Sigmoid colon (tissue), 6 donors: ENCODE measurements at regions not wholly inside any gene's neighbourhood (a gene's known extent, or its start where the extent isn't known, plus 50 kb on each side); places are given as distances from the start of the nearest gene placed in this dataset.

ENCODE experiments used
- DNase-seq: peaks from one replicate; pipeline ENCODE4 v3.0.0-alpha.2; 2019
- H3K27ac ChIP-seq, 4 donors: fragments of 200-600 bp; sonication (generic); one replicate each; pipeline ENCODE4 v1.5.1; 2016 to 2019; ENCODE audit warnings: mild to moderate bottlenecking in 1 of 4
- H3K27me3 ChIP-seq, 3 donors: fragments of 200-600 bp; sonication (generic); one replicate each; pipeline ENCODE4 v1.5.1; 2019; ENCODE audit warnings: mild to moderate bottlenecking in 1 of 3
- H3K36me3 ChIP-seq, 4 donors: fragments of 200-600 bp; sonication (generic); one replicate each; pipeline ENCODE4 v1.5.1; 2016 to 2019
- H3K4me1 ChIP-seq, 4 donors: fragments of 200-600 bp; sonication (generic); one replicate each; pipeline ENCODE4 v1.5.1; 2017 to 2019
- H3K4me3 ChIP-seq, 4 donors: fragments of 200-600 bp; sonication (generic); one replicate each; pipeline ENCODE4 v1.5.1; 2017 to 2019; ENCODE audit warnings: mild to moderate bottlenecking in 2 of 4, moderate library complexity in 1 of 4
- H3K9me3 ChIP-seq, 4 donors: fragments of 200-600 bp in 3 of 4; sonication (generic) in 3 of 4; one replicate each; pipeline versions ENCODE4 v1.5.1 to v1.6.1; 2013 to 2019
- EP300 ChIP-seq, 4 donors: sonication (generic); formaldehyde crosslinking; IDR thresholded peaks; one replicate each; pipeline ENCODE4 v1.6.1; 2017; ENCODE audit warnings: antibody characterized with exemption in 4 of 4
- POLR2A ChIP-seq, 2 donors: fragments of 450-650 bp; IDR thresholded peaks; one replicate each; pipeline ENCODE4 v1.6.1; 2016; ENCODE audit warnings: antibody characterized with exemption in 2 of 2, mild to moderate bottlenecking in 2 of 2, moderate library complexity in 2 of 2
- POLR2AphosphoS5 ChIP-seq, 4 donors: sonication (generic); formaldehyde crosslinking; IDR thresholded peaks; one replicate each; pipeline ENCODE4 v1.6.1; 2017; ENCODE audit warnings: antibody characterized with exemption in 4 of 4
- WGBS, 2 donors: extraction: QIAGEN DNeasy Blood & Tissue Kit; methylation state at CpG; one replicate each; pipeline ENCODE4 v1.1.7; 2013; 5-methylcytosine and 5-hydroxymethylcytosine counted together
- intact Hi-C: fragments of 100-400 bp; cut with DNase I; formaldehyde crosslinking; loops from one replicate; pipeline ENCODE4 v1.15.1; 2023
- TF ChIP-seq, protein P1 (sequence below), 4 experiments: fragments of 450-650 bp in 3 of 4; fragments of 200-600 bp in 1 of 4; IDR thresholded peaks; one replicate each; pipeline ENCODE4 v1.5.1; 2016 to 2019; ENCODE audit warnings: antibody characterized with exemption in 4 of 4, mild to moderate bottlenecking in 3 of 4, moderate library complexity in 2 of 4
- donor health status: healthy with polysubstance abuse.
- donor health status: healthy.

DNA sequence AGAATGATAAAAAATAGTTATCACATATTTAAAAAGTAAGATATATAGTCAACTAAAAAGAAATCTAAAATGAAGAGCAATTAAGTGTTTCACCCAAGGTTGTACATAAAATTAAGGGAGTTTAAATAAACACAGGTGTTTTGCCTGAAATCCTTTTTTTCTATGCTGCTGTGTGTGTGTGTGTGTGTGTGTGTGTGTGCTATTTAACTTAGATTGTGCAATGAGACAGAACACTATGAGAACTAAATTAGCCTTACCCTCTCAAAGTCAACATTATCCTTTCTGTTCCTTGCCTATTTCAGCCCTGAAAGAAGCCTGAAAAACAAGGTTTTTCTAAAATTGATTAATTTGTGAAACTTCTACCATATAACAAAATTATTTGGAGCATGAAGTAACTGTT lies 516.2 kb downstream of the ELAVL2 start:
- Histone ChIP-seq H3K36me3 (no peaks in the 10 kb centered on the region), H3K9me3 (no peaks in the 10 kb centered on the region), H3K27me3 (no peaks in the 10 kb centered on the region), H3K4me3 (no peak overlapping the region), H3K4me1 (no peaks in the 10 kb centered on the region), H3K27ac (no peak overlapping the region)
- intact Hi-C loops: no loop called here
- TF ChIP-seq POLR2A (IDR thresholded peaks at IDR 0.05): no peak
- TF ChIP-seq EP300 (IDR thresholded peaks at IDR 0.05): no peak
- TF ChIP-seq POLR2AphosphoS5 (IDR thresholded peaks at IDR 0.05): no peak
- TF ChIP-seq, protein P1, sequence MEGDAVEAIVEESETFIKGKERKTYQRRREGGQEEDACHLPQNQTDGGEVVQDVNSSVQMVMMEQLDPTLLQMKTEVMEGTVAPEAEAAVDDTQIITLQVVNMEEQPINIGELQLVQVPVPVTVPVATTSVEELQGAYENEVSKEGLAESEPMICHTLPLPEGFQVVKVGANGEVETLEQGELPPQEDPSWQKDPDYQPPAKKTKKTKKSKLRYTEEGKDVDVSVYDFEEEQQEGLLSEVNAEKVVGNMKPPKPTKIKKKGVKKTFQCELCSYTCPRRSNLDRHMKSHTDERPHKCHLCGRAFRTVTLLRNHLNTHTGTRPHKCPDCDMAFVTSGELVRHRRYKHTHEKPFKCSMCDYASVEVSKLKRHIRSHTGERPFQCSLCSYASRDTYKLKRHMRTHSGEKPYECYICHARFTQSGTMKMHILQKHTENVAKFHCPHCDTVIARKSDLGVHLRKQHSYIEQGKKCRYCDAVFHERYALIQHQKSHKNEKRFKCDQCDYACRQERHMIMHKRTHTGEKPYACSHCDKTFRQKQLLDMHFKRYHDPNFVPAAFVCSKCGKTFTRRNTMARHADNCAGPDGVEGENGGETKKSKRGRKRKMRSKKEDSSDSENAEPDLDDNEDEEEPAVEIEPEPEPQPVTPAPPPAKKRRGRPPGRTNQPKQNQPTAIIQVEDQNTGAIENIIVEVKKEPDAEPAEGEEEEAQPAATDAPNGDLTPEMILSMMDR (IDR thresholded peaks at IDR 0.05): no peak
- DNase-seq: no peak

DNA sequence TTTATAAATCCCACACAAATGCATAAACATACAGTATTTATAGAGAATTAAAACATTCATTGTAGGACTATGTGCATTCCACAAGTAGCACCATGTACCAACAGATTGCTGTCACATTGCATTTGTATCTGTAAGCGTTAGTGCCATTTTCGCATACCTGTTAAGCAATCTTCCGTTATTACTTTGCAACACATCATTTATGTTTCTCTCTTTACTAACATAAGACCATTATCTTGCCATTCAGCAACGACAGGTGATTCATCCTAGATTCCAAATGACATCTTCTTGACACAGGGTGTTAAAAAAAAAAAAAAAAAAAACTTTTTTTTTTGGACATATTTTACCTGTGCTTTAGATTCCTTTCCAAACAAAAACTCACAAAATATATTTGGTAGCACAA lies 511.8 kb downstream of the ELAVL2 start:
- no peak for TF ChIP-seq EP300 (IDR thresholded peaks at IDR 0.05)
- no peak for TF ChIP-seq POLR2AphosphoS5 (IDR thresholded peaks at IDR 0.05)
- TF ChIP-seq, protein P1 (IDR thresholded peaks at IDR 0.05): no peak
- no peak for TF ChIP-seq POLR2A (IDR thresholded peaks at IDR 0.05)
- intact Hi-C loops: no loop called here
- WGBS, 2 donors: 79 to 82% methylated on average over 4 of the region's 4 CpGs

DNA sequence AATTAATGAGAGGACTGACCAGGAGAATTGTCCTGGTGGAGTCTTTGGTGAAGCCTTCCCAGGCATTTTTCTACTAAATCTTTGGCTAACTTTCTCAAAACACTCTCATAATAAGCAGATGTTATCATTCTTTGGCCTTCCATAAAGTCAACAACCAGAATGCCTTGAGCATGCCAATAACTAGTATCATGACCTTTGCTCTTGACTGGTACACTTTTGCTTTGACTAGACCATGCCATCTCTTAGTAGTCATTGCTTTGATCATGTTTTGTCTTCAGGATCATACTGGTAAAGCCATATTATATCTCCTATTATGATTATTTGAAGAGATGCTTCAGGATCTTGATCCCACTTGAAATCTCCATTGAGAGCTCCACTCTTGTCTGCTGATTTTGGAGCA lies 506.9 kb downstream of the ELAVL2 start:
- Histone ChIP-seq H3K27me3 (no peaks in the 10 kb centered on the region), H3K9me3 (no peaks in the 10 kb centered on the region), H3K36me3 (no peaks in the 10 kb centered on the region), H3K4me3 (no peak overlapping the region), H3K27ac (no peak overlapping the region), H3K4me1 (no peaks in the 10 kb centered on the region)
- intact Hi-C loops: no loop called here
- TF ChIP-seq EP300 (IDR thresholded peaks at IDR 0.05) (no peak), POLR2AphosphoS5 (IDR thresholded peaks at IDR 0.05) (no peak), POLR2A (IDR thresholded peaks at IDR 0.05) (no peak)
- TF ChIP-seq, protein P1 (IDR thresholded peaks at IDR 0.05): no peak
- DNase-seq: no peak

More for the DNA sequence above, 511.8 kb downstream of the ELAVL2 start:
- no peak overlapping the region for H3K4me3 ChIP-seq
- DNase-seq: no peak
- no peak overlapping the region for H3K27ac ChIP-seq
- no peaks in the 10 kb centered on the region for H3K4me1 ChIP-seq
- no peaks in the 10 kb centered on the region for H3K9me3 ChIP-seq
- no peaks in the 10 kb centered on the region for H3K27me3 ChIP-seq
- H3K36me3 ChIP-seq: no peaks in the 10 kb centered on the region

DNA sequence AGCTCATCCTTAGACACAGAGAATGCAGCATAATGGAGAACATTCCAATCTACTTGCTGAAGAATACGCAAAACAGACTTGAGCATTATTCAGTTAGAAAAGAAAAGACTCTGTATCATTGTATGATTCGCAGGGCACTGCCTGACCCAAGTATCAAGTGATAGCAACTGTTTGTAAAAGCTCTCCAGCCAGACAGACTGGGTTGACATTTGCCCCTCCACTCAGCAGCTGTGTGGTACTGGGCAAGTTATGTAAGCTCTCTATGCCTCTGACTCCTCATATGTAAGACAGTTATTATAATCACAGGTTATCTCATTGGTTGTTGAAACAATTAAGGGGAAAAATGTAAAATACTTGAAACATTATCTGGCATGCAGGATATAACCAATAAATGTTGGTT lies 505.0 kb downstream of the ELAVL2 start:
- Histone ChIP-seq H3K27me3 (no peaks in the 10 kb centered on the region), H3K27ac (no peak overlapping the region), H3K9me3 (no peaks in the 10 kb centered on the region), H3K4me3 (no peak overlapping the region), H3K4me1 (no peaks in the 10 kb centered on the region), H3K36me3 (no peaks in the 10 kb centered on the region)
- DNase-seq: no peak
- 84 to 87% methylated on average over 2 of the region's 2 CpGs for WGBS, 2 donors
- TF ChIP-seq EP300 (IDR thresholded peaks at IDR 0.05): no peak
- intact Hi-C loops: no loop called here

DNA sequence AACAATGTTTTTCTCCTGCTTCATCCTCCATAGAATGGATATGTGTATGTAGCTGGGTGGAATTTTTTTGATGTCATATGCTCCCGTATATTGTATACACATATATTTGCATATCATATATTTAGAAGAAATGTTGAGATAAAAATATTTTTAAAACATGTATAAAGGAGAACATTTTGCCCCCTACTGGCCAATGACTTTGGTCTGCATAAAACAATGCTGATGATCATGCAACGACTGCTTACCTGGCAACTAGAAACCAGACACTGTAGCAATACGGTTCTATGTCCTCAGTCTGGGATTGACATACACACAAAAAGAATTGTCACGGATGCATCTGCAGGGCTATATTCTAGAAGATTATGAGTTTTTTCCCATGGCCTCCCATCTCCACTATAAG lies 503.6 kb downstream of the ELAVL2 start:
- no peak for DNase-seq
- no peak overlapping the region for H3K4me3 ChIP-seq
- H3K4me1 ChIP-seq: no peaks in the 10 kb centered on the region
- no peaks in the 10 kb centered on the region for H3K36me3 ChIP-seq
- TF ChIP-seq EP300 (IDR thresholded peaks at IDR 0.05): no peak
- TF ChIP-seq POLR2A (IDR thresholded peaks at IDR 0.05): no peak
- TF ChIP-seq, protein P1 (IDR thresholded peaks at IDR 0.05): no peak
- TF ChIP-seq POLR2AphosphoS5 (IDR thresholded peaks at IDR 0.05): no peak
- WGBS, 2 donors: 67 to 68% methylated on average over 4 of the region's 4 CpGs
- intact Hi-C loops: no loop called here
- no peak overlapping the region for H3K27ac ChIP-seq
- no peaks in the 10 kb centered on the region for H3K27me3 ChIP-seq
- H3K9me3 ChIP-seq: no peaks in the 10 kb centered on the region
